Hepatocyte (in vitro differentiated cells): ENCODE measurements at regions not wholly inside any gene's neighbourhood (a gene's known extent, or its start where the extent isn't known, plus 50 kb on each side); places are given as distances from the start of the nearest gene placed in this dataset.

ENCODE experiments used
- DNase-seq: peaks from one replicate; pipeline ENCODE4 v3.0.0-alpha.2; 2016; ENCODE audit warnings: low spot score
- H2AFZ ChIP-seq: fragments of 200-600 bp; sonication (generic); 2 replicates; pipeline ENCODE4 v1.6.0; 2016; ENCODE audit warnings: antibody characterized with exemption, mild to moderate bottlenecking
- H3K27ac ChIP-seq: fragments of 200-600 bp; sonication (generic); 2 replicates; pipeline ENCODE4 v1.5.1; 2016; ENCODE audit warnings: mild to moderate bottlenecking
- H3K27me3 ChIP-seq: fragments of 200-600 bp; sonication (generic); 2 replicates; pipeline ENCODE4 v1.6.1; 2016
- H3K36me3 ChIP-seq: fragments of 200-600 bp; sonication (generic); replicated peaks from 2 replicates; pipeline ENCODE4 v1.5.1; 2016; ENCODE audit warnings: low read depth; ENCODE audit not compliant: insufficient read depth
- H3K4me1 ChIP-seq: fragments of 200-600 bp; sonication (generic); 2 replicates; pipeline ENCODE4 v1.5.1; 2016; ENCODE audit warnings: mild to moderate bottlenecking, moderate library complexity; ENCODE audit not compliant: insufficient read depth
- H3K4me2 ChIP-seq: fragments of 200-600 bp; sonication (generic); 2 replicates; pipeline ENCODE4 v1.6.0; 2016
- H3K4me3 ChIP-seq: fragments of 200-600 bp; sonication (generic); 2 replicates; pipeline ENCODE4 v1.5.1; 2016; ENCODE audit warnings: mild to moderate bottlenecking
- H3K79me2 ChIP-seq: fragments of 200-600 bp; sonication (generic); 2 replicates; pipeline ENCODE4 v1.6.0; 2017; ENCODE audit warnings: mild to moderate bottlenecking
- H3K9me2 ChIP-seq: fragments of 200-600 bp; sonication (generic); replicated peaks from 2 replicates; pipeline ENCODE4 v1.6.0; 2017; ENCODE audit warnings: mild to moderate bottlenecking; ENCODE audit not compliant: insufficient read depth
- H3K9me3 ChIP-seq: fragments of 200-600 bp; sonication (generic); 2 replicates; pipeline ENCODE4 v1.5.1; 2016; ENCODE audit warnings: low read depth, mild to moderate bottlenecking
- H4K20me1 ChIP-seq: fragments of 200-600 bp; sonication (generic); 2 replicates; pipeline ENCODE4 v1.6.0; 2016; ENCODE audit warnings: mild to moderate bottlenecking; ENCODE audit not compliant: insufficient read depth, poor library complexity, severe bottlenecking
- CTCF ChIP-seq: fragments of 200-600 bp; sonication (generic); IDR thresholded peaks from 2 replicates; pipeline ENCODE4 v1.5.1; 2016; ENCODE audit warnings: antibody characterized with exemption, mild to moderate bottlenecking; ENCODE audit not compliant: poor library complexity
- EZH2 ChIP-seq: fragments of 200-600 bp; sonication (generic); IDR thresholded peaks from 2 replicates; pipeline ENCODE4 v1.6.1; 2016; ENCODE audit warnings: antibody characterized with exemption, mild to moderate bottlenecking, borderline replicate concordance
- EZH2phosphoT487 ChIP-seq: fragments of 200-600 bp; sonication (generic); IDR thresholded peaks from one replicate; pipeline ENCODE4 v1.6.1; 2018; ENCODE audit warnings: antibody characterized with exemption, mild to moderate bottlenecking, low read depth, moderate library complexity; ENCODE audit not compliant: unreplicated experiment, severe bottlenecking
- WGBS: methylation state at CpG from one replicate; pipeline ENCODE4 v1.1.6; 2016; ENCODE audit warnings: low lambda C conversion rate; ENCODE audit errors: missing lambda C conversion rate; 5-methylcytosine and 5-hydroxymethylcytosine counted together

- Histone ChIP-seq H3K9me2 (no peaks in the 10 kb centered on the region), H3K9me3 (no peaks in the 10 kb centered on the region), H2AFZ (no peak overlapping the region), H3K4me2 (no peak overlapping the region), H3K4me1 (no peaks in the 10 kb centered on the region), H3K36me3 (no peaks in the 10 kb centered on the region), H4K20me1 (no peaks in the 10 kb centered on the region), H3K27me3 (no peaks in the 10 kb centered on the region), H3K4me3 (no peak overlapping the region), H3K79me2 (no peaks in the 10 kb centered on the region), H3K27ac (no peak overlapping the region)
- TF ChIP-seq EZH2phosphoT487 = no peak
- TF ChIP-seq EZH2 = no peak
- no peak for TF ChIP-seq CTCF
- no peak for DNase-seq
These were observed 78.8 kb upstream of the SETMAR start for GRCh38 chr3:4224331-4224730.

DNA sequence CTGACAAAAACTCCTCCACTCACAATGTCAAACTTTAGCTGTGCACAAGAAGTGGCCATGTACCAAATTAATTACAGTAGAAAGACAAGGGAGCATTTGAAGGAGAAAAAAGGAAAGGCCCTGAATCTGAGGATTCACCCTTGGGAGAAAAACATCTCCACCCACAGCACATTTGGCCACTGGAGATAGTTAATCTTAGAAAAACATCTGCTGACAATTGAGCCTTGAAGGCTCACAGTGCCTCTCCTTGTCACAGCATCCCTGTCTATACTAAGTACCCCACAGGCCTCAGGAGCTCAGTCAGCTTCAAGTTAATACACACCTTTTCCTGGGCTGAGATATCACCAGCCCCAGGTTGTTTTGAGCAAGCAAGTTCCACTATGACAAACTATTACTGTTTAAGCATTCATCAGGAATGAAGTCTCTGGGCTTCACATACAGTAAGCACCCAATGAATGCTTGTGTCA lies 78.1 kb upstream of the SETMAR start:
- Histone ChIP-seq H2AFZ (no peak overlapping the region), H3K9me2 (no peaks in the 10 kb centered on the region), H3K27ac (no peak overlapping the region), H3K79me2 (no peaks in the 10 kb centered on the region), H3K4me3 (no peak overlapping the region), H3K4me1 (no peaks in the 10 kb centered on the region), H4K20me1 (no peaks in the 10 kb centered on the region), H3K9me3 (no peaks in the 10 kb centered on the region), H3K27me3 (no peaks in the 10 kb centered on the region), H3K36me3 (no peaks in the 10 kb centered on the region), H3K4me2 (no peak overlapping the region)
- DNase-seq = no peak
- no peak for TF ChIP-seq CTCF
- no peak for TF ChIP-seq EZH2
- no peak for TF ChIP-seq EZH2phosphoT487

DNA sequence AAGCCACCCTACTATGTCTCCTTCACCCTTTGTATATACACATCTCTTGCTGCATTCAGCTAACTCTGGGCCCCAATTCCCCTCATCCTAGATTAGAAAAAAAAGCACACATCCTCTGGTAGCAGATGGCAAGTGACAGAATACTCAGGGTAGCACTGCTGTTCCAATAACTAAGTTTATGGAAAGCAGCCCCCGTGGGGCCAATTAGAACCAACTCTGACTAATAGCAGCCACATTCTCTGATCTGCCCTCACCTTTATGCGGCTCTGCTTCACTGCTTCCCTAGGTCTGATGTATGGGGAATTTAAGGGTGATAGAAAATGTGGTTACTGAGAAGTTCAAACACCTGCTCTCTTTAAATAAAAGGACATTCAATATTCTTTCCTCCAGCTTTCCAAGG lies 74.9 kb upstream of the SETMAR start:
- H3K4me2 ChIP-seq = no peak overlapping the region
- H3K36me3 ChIP-seq = no peaks in the 10 kb centered on the region
- no peak for TF ChIP-seq EZH2
- TF ChIP-seq CTCF = no peak
- no peak for TF ChIP-seq EZH2phosphoT487
- no peak overlapping the region for H2AFZ ChIP-seq
- no peak overlapping the region for H3K4me3 ChIP-seq
- no peak for DNase-seq
- no peaks in the 10 kb centered on the region for H3K9me3 ChIP-seq
- no peaks in the 10 kb centered on the region for H3K79me2 ChIP-seq
- H3K4me1 ChIP-seq = no peaks in the 10 kb centered on the region
- no peak overlapping the region for H3K27ac ChIP-seq
- WGBS = 80% methylated on average over 2 of the region's 2 CpGs
- no peaks in the 10 kb centered on the region for H3K9me2 ChIP-seq
- no peaks in the 10 kb centered on the region for H3K27me3 ChIP-seq
- no peaks in the 10 kb centered on the region for H4K20me1 ChIP-seq

DNA sequence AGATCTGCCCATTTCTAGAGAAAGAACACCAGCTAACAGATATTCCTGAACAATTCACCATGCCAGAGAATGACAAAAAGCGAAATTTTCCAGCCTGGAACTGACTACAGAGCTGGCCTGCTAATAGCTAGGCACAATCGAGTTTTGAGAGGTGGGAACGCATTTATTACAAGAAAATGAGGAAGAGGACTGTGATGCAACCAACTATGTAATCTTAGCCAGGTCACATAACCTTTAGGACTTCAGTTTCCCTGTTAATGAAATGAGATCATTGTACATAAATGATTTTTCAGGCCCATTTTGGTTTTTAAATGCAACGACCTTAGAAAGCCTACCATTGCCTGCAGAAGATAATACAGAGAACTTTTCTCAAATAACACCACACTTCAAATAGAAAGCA lies 72.1 kb upstream of the SETMAR start:
- Histone ChIP-seq H3K27me3 (no peaks in the 10 kb centered on the region), H3K4me3 (no peak overlapping the region), H3K4me2 (no peak overlapping the region), H3K27ac (no peak overlapping the region), H3K9me2 (no peaks in the 10 kb centered on the region), H4K20me1 (no peaks in the 10 kb centered on the region), H3K36me3 (no peaks in the 10 kb centered on the region), H3K79me2 (no peaks in the 10 kb centered on the region), H3K9me3 (no peaks in the 10 kb centered on the region), H3K4me1 (peaks cover 3% of the 10 kb centered on the region), H2AFZ (no peak overlapping the region)
- WGBS = 88% methylated on average over 4 of the region's 4 CpGs
- no peak for DNase-seq
- no peak for TF ChIP-seq EZH2
